Activated CD8-positive, alpha-beta T cell treated with anti-CD3 and anti-CD28 coated beads for 36 hours (primary cell): ENCODE measurements at regions not wholly inside any gene's neighbourhood (a gene's known extent, or its start where the extent isn't known, plus 50 kb on each side); places are given as distances from the start of the nearest gene placed in this dataset.

ENCODE experiments used
- ATAC-seq: fragments of 200-7000 bp; cut with Tn5 transposase; one replicate; pipeline ENCODE4 v1.10.0; 2021; ENCODE audit warnings: mild to moderate bottlenecking, moderate library complexity
- CTCF ChIA-PET: fragments of 350-600 bp; sonication (Branson Sonifier 250); formaldehyde crosslinking; loops from one replicate; lab custom pipeline; 2021; ENCODE audit warnings: antibody characterized with exemption; lab: Charles Lee
- POLR2A ChIA-PET: fragments of 350-600 bp; sonication (Branson Sonifier 250); formaldehyde crosslinking; loops from one replicate; lab custom pipeline; 2021; ENCODE audit warnings: antibody characterized with exemption; lab: Charles Lee
- DNase-seq: peaks from one replicate; pipeline ENCODE4 v3.0.0-alpha.2; 2020
- H3K27ac Mint-ChIP-seq: one replicate; pipeline ENCODE4 v1.8.0; 2021; ENCODE audit warnings: mild to moderate bottlenecking, mixed read lengths
- H3K27me3 Mint-ChIP-seq: one replicate; pipeline ENCODE4 v1.8.0; 2021; ENCODE audit warnings: mixed read lengths
- H3K36me3 Mint-ChIP-seq: one replicate; pipeline ENCODE4 v1.8.0; 2021; ENCODE audit warnings: low read depth, mixed read lengths
- H3K4me1 Mint-ChIP-seq: one replicate; pipeline ENCODE4 v1.8.0; 2021; ENCODE audit warnings: low read depth, mixed read lengths
- H3K4me3 Mint-ChIP-seq: one replicate; pipeline ENCODE4 v1.8.0; 2021; ENCODE audit warnings: mild to moderate bottlenecking, moderate library complexity, mixed read lengths
- H3K9me3 Mint-ChIP-seq: one replicate; pipeline ENCODE4 v1.8.0; 2021; ENCODE audit warnings: mixed read lengths
- CTCF ChIP-seq: fragments of 200-600 bp; IDR thresholded peaks from one replicate; pipeline ENCODE4 v1.8.0; 2022; ENCODE audit warnings: antibody characterized with exemption, mild to moderate bottlenecking
- intact Hi-C: fragments of 100-400 bp; cut with micrococcal nuclease; formaldehyde crosslinking; loops from one replicate; pipeline ENCODE4 v1.10.0; 2022

GRCh38 chr3:132805071-132805470 is 82.9 kb upstream of the NPHP3 start:
- no peak overlapping the region for H3K27ac Mint-ChIP-seq
- TF ChIP-seq CTCF: no peak
- no peaks in the 10 kb centered on the region for H3K36me3 Mint-ChIP-seq
- ATAC-seq (no peak), DNase-seq (no peak)
- H3K27me3 Mint-ChIP-seq: no peaks in the 10 kb centered on the region
- ChIA-PET CTCF (no interaction called here), POLR2A (no interaction called here)
- no peaks in the 10 kb centered on the region for H3K9me3 Mint-ChIP-seq
- no peaks in the 10 kb centered on the region for H3K4me1 Mint-ChIP-seq
- intact Hi-C loops: no loop called here
- H3K4me3 Mint-ChIP-seq: no peak overlapping the region

GRCh38 chr3:132804498-132804897 is 82.3 kb upstream of the NPHP3 start:
- intact Hi-C loops: no loop called here
- CTCF ChIA-PET: no interaction called here
- no peak overlapping the region for H3K4me3 Mint-ChIP-seq
- no peaks in the 10 kb centered on the region for H3K36me3 Mint-ChIP-seq
- H3K27me3 Mint-ChIP-seq: no peaks in the 10 kb centered on the region
- TF ChIP-seq CTCF: no peak
- DNase-seq: no peak
- no peak for ATAC-seq
- no peak overlapping the region for H3K27ac Mint-ChIP-seq
- H3K4me1 Mint-ChIP-seq: no peaks in the 10 kb centered on the region
- no peaks in the 10 kb centered on the region for H3K9me3 Mint-ChIP-seq
- POLR2A ChIA-PET: no interaction called here

GRCh38 chr3:132803889-132804288 is 81.7 kb upstream of the NPHP3 start:
- ChIA-PET POLR2A (no interaction called here), CTCF (no interaction called here)
- ATAC-seq: no peak
- H3K27ac Mint-ChIP-seq: no peak overlapping the region
- H3K4me1 Mint-ChIP-seq: no peaks in the 10 kb centered on the region
- no peaks in the 10 kb centered on the region for H3K9me3 Mint-ChIP-seq
- no peaks in the 10 kb centered on the region for H3K27me3 Mint-ChIP-seq
- no peak overlapping the region for H3K4me3 Mint-ChIP-seq
- no peaks in the 10 kb centered on the region for H3K36me3 Mint-ChIP-seq
- no peak for TF ChIP-seq CTCF
- no peak for DNase-seq
- intact Hi-C loops: no loop called here

GRCh38 chr3:132800958-132801357 is 78.7 kb upstream of the NPHP3 start:
- Mint-ChIP-seq H3K27me3 (no peaks in the 10 kb centered on the region), H3K9me3 (no peaks in the 10 kb centered on the region), H3K27ac (no peak overlapping the region), H3K4me1 (no peaks in the 10 kb centered on the region), H3K4me3 (no peak overlapping the region), H3K36me3 (no peaks in the 10 kb centered on the region)
- DNase-seq: no peak
- intact Hi-C loops: no loop called here
- POLR2A ChIA-PET: no interaction called here
- ATAC-seq: no peak
- no peak for TF ChIP-seq CTCF
- CTCF ChIA-PET: no interaction called here

GRCh38 chr3:132790806-132791205 is 68.6 kb upstream of the NPHP3 start:
- peaks cover 10% of the 10 kb centered on the region for H3K27me3 Mint-ChIP-seq
- H3K4me3 Mint-ChIP-seq: no peak overlapping the region
- no peak for ATAC-seq
- no peaks in the 10 kb centered on the region for H3K36me3 Mint-ChIP-seq
- ChIA-PET CTCF (no interaction called here), POLR2A (no interaction called here)
- no peaks in the 10 kb centered on the region for H3K9me3 Mint-ChIP-seq
- no peak for TF ChIP-seq CTCF
- H3K4me1 Mint-ChIP-seq: no peaks in the 10 kb centered on the region
- intact Hi-C loops: no loop called here
- DNase-seq: no peak
- H3K27ac Mint-ChIP-seq: no peak overlapping the region
